Muscle of arm (tissue), 1 donor: ENCODE measurements at regions not wholly inside any gene's neighbourhood (a gene's known extent, or its start where the extent isn't known, plus 50 kb on each side); places are given as distances from the start of the nearest gene placed in this dataset.

Experiments used
- DNase-seq: peaks from one replicate; pipeline ENCODE4 v3.0.0-alpha.2; 2013

DNA sequence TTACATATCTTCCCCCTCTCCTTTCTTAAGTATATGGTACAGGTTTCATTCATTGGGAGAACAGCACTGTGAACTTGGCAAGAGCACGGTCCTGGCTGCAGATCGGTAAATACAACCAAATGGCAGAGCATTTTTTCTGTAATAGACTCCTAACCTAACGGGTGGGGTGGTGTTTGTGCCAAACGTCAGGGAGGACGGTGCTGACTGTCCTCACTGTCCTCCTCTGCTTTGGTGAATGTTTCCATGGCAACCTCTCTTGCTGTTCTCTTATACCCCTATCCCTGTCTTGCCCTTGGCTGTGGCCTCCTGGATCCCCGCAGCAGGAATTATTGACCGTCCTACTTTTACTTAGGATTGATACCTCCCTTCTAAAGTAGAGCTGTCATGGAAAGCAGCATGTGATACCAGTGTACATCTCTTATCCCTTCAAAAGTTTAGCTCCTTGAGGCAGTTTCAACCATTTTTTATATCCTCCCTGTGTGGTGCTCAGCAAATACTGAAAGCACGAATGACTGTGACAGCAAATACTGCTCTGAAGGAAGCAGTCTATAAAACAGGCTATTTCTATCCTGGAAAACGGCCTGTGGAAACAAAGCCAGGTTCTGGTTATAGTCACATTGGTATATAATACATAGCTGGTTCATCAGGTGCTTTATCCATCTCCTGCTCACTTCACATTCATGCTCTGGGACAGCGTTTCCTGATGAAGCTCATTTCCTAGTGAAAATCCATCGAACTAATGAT, 275.4 kb upstream of the C2CD4B start:
- no peak for DNase-seq

DNA sequence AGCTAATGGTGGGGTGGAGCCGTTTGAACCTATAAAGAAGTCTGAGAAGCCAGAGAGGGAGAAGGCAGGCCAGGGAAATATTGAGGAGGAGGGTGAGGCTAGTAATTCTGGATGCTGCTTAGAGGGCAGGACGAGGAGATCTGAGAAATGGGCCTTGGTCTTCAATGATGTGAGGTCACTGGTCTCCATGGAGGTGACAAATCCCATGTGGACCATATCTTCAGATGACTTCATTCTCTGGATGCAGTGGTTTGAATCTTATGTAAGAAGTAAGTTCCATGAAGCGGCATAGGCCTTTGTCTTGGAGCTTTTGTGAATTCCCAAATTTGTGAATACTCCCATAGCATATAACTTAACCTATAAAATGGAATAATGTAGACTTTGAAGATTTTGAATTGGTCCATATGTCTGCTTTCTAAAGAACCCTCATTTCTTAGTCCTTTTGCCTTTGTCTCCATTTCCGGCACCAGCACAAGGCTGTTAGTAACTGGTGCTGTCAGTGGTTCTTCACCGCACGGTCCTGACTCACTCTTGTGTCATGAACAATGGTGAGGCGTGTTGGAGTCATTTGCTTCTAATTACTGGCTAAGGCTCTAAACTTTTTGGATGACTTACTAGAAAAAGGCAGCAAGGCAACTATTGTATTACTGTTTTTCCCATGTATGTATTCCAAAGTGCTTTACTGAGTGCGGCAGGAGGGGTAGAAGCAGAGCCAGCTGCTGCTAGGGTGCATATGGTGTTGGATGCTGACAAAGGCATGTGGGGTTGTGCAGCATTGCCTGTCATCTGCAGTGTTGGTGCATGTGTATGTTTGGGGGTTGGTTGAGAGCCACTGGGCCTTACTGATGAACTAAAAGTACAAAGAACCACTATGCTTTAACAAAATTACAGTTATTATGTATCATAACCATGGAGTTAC, 279.3 kb upstream of the C2CD4B start:
- DNase-seq = no peak

DNA sequence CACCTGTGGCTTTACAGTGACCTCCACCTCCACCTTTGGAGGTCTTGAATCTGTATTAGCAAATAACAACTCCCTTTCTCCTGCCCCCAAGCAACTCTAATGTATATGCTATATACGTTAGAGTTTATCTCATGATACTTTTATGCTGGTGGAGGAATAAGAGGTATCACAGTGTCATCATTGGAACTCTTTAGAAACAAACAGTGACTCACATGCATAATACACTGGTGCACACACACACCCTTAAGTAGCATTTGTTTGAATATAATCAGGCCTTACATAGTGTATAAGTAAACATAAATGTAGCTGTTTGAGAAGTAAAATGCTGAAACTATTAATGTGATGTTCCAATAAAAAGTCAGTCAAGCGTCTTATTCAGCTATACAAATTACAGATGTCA, 280.2 kb upstream of the C2CD4B start:
- no peak for DNase-seq

DNA sequence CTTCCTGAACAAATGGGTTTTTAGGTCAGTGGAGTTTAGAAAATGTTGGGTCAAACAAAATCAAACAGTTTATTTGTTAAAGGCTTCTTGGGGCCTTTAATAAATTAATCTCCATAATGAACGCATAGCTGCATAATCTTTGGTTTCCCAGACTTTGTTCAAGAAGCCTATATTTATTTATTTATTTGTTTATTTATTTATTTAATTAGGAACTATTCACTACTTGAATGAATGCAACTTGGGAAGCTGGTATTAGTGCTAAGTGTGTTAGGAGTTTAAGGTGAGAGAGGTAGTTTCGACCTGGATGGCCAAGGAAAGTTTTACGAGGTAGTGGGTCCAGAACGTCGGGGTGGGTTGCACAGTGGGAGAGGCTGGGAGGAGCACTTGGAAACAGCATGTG, 281.9 kb upstream of the C2CD4B start:
- no peak for DNase-seq

DNA sequence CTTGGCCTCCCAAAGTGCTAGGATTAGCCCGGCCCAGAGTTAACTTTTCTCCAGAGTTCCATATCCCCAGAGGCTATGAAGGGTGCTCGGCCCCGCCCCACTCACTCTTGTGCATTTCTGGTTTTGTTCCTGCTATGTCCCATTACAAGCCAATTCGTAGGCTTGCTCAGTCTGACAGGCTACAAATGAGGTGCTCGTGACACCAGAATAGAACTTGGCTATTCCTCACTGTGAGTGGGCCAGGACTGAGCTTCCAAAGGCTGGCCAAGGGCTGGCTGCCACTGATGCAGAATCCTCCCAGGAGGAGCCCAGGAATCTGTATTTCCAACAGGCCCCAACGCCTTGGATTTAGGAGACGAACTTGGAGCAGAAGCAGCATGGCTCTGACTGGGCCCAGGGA, 282.7 kb upstream of the C2CD4B start:
- no peak for DNase-seq

DNA sequence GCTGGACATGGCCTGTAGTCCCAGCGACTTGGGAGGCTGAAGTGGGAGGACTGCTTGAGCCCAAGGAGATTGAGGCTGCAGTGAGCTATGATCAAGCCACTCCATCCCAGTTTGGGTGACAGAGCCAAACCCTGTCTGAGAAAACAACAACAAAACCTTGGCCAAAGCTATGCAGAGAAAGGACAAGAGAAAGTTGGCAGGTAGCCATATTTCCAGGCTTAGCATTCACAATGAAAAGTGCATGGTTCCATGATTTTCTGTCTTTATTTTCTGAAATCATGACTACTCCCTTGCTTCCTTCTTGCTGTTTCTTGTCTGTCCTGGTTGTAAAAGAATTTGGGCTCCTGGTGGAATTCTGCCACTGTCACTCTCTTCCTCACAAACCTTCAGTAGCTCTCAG, 284.6 kb upstream of the C2CD4B start:
- no peak for DNase-seq

DNA sequence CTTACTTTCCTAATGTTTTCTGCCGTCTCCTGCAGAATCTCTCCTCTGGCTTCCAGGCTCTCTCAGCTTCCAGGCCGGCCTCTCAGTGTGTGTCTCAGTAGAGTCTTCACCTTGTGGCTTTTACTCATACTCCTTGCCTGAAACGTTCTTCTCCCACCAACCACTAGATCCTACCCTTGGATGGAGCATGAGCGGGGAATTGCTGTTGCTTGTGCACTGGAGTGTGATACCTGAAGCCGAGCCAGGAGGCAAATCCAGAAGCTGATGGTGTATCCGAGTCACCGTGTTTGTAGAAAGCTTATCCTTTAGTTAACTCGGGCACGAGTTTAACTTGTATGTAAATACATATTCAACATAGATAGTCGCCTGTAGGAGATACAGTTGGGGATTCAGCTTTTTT, 285.0 kb upstream of the C2CD4B start:
- no peak for DNase-seq

DNA sequence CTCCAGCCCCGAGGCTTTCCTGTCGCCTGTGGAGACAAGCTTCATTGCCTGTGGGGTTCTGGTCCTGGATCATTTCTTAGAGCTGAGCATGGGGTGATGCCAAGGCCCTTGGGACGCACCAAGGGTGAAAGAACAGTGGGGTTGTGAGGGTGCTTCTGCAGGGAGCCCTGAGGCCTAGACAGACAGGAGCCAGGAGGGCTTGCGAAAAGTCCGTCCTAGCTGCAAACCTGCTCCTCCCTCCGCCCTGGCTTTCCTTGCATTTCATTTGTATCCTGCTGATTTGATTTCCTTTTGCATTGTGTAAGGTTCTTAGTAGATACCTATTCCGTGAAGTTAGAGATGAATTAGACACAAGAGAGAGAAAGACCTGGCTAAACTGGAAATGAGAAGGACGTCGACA, 286.9 kb upstream of the C2CD4B start:
- no peak for DNase-seq

DNA sequence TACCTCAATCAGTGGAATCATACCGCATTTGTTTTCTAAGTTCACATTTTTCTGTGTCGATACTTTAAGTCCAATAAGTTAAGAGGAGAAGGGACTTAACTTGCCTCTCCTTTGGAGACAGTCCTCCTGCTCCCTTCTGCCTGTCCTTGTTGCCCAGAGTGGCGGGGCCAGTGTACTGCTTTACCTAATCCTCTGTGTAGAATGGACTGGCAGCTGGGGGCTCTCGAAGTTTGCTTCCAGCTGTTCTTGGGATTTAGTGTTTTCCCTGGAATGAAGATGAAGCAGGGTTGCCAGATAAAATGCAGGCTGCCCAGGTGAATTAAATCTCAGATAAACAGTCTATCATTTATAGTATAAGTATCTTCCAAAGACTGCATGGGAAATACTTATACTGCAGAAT, 287.6 kb upstream of the C2CD4B start:
- no peak for DNase-seq

DNA sequence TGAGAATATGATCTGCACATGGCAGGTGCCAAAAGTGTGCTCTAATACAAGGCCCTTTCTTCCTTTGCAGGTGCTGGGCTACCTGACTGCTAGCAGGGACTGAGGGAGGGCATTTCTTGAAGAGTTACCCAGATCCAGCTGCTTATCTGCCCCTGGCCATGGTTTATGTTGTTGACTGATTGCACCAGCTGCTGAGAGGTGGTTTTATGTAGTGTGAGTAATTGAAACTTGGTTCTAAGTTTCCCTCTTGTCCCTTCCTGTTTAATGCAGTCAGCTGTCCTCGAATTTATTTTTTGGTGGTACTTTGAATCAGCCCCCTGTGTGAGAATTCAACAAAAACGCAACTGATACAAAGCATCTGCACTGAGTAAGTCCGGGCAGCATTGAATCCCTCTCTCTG, 288.3 kb upstream of the C2CD4B start:
- no peak for DNase-seq

DNA sequence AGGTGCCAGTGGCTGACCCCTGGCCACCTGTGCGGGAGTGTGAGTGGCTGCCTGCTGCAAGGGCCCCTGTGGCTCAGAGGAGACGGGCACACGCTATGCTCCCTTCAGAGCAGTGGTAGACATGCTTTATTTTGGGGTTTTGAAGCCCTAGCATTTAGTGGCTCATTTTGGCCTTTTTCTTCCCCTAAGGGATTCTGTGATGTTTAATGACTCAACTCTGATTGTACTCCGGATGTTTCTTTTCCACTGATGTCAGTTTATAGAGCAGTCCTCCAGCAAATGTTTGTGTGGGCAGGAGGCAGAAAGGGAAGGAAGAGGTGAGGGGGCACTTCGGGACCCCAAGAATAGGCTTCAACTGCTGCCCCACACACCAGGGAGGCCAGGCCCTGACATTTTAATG, 288.9 kb upstream of the C2CD4B start:
- DNase-seq = no peak

DNA sequence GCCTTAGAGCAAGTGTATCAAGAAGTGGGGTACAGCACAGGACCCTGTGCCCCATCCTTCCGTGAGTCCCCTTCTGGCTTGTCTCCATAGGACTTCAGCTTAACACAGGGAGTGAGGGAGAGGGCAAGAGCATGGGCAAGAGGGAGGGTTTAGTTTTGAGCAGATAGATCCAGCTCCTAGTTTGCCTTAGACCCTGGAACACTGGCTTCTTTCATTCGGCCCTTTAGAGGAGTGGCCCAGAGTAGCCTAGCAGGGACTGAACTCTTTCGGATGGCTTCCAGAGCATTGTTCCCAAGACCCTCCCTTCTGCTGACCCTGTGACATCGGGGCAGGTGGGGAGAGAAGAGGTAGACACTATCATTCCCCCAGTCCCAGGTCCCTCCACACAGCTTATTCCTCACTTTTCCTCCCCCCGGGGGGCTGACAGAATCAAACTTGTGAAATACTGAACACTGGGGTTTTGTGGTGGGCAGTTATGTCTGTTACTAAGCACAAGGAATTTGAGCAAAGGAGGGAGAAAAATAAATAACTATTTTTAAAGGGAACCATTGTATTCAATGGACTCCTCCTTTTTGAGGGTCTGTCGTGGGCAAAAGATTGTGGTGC, 289.6 kb upstream of the C2CD4B start:
- no peak for DNase-seq

DNA sequence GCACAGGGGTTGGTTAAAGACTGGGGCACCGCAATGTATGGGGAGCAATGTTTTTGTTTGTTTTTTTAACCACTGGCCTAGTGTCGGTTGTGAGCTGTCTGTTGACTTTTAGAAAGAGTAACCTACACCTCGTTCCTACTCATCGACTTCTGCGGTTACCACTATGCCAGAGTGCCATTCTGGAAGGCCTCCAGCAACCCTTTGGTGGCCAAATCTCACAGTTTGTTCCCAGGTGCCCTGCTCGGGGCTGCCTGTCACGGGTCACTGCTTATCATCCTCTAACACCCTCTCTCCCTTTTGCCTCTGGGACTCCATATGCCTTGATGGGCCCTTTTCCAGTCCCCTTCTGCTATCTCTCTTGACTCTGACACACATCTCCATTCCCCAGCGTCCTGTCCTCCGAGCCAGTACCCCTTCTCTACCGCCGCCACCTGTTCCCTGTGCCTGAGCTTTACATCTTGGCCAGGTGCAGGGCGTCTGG, 290.4 kb upstream of the C2CD4B start:
- DNase-seq = no peak

DNA sequence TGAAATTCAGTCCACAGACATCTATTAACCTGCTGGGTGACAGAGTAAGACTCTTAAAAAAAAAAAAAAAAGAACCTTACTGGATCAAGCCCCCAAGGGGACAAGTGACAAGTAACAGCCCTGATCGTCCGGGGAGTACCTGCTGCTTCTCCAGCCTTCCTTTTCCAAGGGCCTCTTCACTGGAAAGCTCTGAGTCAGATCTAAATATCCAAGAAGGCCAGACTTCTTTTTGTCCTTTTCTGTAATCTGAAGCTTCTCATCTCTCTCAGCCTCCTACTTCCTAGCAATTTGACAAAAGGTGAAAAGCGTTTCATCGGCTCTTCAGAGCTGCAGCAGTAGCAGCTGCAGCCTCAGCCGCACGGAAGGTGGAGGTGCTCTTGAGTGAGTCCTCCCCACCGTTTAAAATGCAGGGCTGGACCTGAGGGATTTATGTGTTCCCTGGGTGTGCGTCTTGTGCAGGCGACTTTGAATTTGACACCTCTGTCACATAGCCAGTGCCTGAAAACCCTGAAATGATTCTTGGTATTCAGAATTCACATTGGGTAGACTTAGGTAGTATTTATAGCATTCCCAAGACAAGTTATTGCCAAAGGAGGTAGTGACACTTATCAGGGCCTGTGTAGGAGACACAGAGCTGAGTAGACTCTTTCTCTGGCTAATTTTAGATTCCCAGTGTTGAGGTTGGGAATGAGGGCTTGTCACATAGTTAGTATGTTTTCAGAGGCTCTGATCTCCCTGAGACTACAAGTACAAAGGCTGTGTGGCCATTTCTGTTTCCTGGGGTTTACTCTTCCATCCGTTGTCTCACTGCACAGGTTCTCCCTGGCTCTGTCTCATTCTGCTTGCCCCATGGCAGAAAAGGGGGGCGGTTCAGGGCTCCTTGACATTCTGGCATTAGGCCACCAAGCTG, 291.2 kb upstream of the C2CD4B start:
- DNase-seq = no peak

DNA sequence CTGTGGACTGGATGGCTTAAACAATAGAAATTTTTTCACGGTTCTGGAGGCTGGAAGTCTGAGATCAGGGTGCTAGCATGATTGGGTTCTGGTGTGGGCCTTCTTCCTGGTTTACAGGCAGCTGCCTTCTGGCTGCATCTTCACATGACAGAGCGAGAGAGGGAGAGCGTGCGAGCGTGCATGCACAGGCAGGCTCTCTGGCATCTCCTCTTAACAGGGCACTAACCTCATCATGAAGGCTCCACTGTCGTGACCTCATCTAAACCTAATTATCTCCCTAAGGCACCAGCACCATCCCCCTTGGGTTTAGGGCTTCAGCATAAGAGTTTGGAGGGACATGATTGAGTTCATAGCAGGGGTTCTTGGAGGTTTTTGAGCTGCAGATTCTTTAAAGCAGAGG, 292.0 kb upstream of the C2CD4B start:
- DNase-seq = no peak

DNA sequence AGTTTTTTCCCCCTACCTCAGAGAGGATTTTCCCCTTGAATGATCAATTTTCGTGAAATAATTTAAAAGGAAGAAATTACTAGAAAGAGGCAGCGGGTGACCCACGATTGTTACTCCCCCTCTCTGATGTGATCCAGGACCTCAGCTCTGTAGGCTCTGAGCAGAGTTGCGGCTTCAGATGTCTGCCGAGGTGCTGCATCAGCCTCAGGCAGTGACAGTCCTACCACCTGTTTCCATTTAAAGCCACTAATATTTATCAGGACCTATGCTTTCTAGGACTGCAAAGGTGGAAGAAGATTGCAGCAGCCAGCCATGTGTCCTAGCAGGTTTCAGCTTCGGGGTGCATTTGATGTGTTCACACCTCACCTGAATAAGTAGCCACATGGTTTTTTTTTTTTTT, 294.8 kb upstream of the C2CD4B start:
- DNase-seq = no peak

DNA sequence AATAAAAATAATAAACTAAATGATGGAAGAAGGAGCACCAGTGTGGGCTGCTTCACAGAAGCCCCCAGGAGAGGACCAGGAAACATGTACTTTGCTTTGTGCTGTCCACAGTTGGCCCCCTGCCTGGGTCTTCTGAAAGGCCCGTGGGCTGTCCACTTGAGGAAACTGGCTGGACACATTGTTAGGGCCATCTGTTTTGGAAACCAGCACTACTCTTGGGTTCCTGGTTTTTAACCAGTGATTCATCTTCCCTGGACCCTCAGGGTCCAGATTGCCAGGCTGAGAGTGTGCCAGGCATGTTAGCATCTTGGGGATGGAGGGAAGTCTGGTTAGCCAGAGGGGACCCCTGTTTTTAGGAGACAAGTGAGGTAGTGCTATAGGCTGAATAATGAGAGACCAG, 297.2 kb upstream of the C2CD4B start:
- no peak for DNase-seq

DNA sequence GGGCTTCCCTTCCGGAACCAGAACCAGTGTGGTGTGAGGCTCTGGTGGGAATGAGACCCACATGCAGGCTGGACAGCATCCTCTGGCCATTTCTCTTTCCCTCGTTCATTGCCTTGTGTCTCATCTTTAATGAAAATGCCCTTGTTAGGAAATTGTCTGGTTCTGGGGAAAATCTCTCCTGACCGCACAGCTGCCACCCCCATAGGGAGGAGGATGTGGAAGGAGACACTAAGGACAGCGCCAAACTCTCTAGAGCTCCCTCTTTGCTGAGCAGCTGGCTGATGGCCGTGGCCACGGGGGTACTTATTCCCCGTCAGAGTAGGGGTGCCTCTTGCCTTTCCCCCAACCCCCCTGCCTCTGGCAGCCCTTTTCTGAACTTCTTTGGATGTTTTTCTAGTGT, 297.6 kb upstream of the C2CD4B start:
- DNase-seq = no peak

DNA sequence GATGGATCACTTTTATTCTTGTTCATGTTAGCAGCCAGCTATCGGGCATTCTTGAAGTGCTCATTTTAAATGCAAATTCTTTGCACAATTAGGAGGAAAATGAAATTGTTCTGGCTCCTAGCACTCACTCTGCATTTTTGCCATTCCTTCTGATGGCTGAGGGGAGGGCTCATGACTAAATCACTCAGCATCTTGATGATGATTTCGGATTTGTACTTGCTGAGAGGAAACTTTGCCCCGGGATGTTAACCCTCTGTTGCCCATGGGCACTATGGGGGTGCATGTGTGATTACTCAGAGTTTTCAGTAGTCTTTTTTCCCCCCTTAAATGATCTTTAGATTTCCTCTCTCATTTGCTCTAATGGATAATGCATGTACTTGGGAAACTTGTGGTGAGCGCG, 299.6 kb upstream of the C2CD4B start:
- DNase-seq = no peak

DNA sequence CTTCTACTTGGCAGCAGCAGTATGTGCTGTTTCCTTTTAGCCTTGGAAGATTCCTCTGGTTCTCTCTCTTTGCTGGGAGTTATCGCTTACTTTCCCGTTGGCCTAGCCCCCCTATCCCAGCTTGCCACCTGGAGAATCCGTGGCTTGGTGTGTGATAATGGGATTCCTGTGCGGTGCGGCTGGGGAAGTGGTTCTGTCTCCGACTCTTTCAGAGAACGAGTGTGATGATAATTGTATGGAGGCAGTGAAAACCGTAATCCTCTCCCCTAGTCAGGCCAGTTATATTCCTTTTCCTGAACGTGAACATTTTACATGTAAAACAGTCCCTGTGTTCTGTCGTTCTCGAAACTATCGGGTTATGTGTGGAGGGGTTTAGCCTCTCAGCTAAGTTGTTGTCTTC, 300.1 kb upstream of the C2CD4B start:
- DNase-seq = no peak

DNA sequence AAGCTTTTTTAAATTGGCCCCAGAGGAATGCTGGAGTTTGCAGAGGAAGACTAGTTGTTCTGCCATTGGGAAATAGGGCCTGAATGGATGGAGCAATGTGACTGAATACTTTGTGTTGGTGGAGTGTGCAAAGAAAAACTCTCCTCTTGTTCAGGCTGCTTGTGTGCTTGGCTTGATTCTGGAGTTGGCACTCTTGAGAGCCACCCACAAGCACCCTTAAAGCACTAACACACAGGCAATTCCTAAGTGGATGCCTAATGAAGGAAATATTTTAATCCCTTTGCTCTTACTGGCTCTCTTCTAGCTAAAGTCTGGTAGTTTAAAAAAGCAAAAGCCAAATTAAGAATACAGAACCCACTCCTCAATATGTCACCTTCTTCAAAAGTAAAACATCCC, 304.4 kb upstream of the C2CD4B start:
- no peak for DNase-seq
